Activated T-helper 9 cell treated with anti-CD3 and anti-CD28 coated beads, Interleukin-2, amount 50 U/mL, for 16 hours (primary cell): ENCODE measurements at regions not wholly inside any gene's neighbourhood (a gene's known extent, or its start where the extent isn't known, plus 50 kb on each side); places are given as distances from the start of the nearest gene placed in this dataset.

Experiments used
- DNase-seq: peaks from one replicate; pipeline ENCODE4 v3.0.0-alpha.2; 2020; ENCODE audit warnings: low read depth

GRCh38 chr13:105607016-105607415 lies 928.4 kb downstream of the EFNB2 start:
- no peak for DNase-seq

DNA sequence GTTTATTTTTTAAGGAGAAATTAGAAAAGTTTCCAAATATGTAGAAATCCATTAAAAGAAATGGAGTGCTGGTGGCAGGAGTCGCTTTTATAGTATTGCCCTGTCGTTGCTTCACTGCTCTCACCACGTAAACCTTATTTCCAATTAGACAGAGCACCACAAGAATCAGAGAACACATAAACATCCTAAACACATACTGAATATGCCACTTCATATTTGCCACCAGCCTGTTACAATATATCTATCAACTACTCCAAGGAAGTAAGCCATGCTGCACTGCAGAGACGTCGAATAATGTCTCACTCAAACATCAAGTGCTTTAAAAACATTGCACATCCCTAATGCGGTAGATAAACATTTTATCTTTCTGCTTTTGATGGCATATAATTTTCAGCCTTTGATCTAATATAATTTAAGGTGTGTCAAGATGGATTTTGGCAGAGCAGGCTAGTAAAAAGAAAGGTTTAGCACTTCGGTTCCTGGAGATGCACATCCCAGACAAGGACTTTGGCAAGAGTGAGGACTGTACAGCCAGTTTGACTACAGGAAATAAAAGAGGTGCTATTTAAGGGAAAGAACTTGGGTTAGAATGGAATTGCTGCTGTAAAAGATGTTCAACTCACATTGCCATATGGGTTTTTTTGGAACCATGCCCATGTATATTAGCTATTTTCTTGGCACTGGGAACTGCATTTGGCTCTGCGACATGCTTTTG lies 932.3 kb downstream of the EFNB2 start:
- no peak for DNase-seq

- DNase-seq = no peak
Measured at GRCh38 chr13:105599477-105600037, 935.9 kb downstream of the EFNB2 start.

- DNase-seq = no peak
Measured at GRCh38 chr13:105598529-105598928, 936.9 kb downstream of the EFNB2 start.

DNA sequence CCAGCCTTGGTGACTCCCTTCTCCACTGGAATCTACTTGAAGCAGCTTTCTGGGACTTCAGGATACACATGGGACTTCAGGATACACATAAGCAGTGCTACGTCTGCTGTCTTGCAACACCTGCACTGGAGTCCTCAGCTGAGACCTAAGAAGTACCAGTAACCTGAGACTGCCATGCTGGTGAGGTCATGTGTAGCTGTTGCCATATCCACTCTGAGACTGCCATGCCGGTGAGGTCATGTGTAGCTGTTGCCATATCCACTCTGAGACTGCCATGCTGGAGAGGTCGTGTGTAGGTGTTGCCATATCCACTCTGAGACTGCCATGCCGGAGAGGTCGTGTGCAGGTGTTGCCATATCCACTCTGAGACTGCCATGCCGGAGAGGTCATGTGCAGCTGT lies 937.9 kb downstream of the EFNB2 start:
- no peak for DNase-seq

- DNase-seq = no peak
Measured at GRCh38 chr13:105595471-105595870, 940.0 kb downstream of the EFNB2 start.

DNA sequence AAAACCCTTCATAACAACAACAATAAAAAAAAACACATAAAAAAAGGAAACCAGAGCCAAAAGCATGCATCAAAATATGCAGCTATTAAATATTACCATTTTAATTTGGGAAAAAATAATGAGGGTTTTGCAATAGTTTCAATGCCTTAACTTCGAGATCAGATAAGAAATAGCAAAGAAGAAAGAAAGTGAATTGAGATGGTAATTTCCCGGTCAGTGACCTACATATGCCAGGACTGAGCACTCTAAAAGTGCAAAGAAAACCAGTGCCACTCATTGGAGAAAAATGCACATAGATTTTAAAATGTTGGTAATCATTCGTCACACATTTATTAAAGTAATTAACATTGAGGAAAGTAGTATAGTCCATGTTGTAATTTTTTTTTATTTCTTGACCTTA lies 944.2 kb downstream of the EFNB2 start:
- no peak for DNase-seq

GRCh38 chr13:105587786-105588185 lies 947.7 kb downstream of the EFNB2 start:
- no peak for DNase-seq

DNA sequence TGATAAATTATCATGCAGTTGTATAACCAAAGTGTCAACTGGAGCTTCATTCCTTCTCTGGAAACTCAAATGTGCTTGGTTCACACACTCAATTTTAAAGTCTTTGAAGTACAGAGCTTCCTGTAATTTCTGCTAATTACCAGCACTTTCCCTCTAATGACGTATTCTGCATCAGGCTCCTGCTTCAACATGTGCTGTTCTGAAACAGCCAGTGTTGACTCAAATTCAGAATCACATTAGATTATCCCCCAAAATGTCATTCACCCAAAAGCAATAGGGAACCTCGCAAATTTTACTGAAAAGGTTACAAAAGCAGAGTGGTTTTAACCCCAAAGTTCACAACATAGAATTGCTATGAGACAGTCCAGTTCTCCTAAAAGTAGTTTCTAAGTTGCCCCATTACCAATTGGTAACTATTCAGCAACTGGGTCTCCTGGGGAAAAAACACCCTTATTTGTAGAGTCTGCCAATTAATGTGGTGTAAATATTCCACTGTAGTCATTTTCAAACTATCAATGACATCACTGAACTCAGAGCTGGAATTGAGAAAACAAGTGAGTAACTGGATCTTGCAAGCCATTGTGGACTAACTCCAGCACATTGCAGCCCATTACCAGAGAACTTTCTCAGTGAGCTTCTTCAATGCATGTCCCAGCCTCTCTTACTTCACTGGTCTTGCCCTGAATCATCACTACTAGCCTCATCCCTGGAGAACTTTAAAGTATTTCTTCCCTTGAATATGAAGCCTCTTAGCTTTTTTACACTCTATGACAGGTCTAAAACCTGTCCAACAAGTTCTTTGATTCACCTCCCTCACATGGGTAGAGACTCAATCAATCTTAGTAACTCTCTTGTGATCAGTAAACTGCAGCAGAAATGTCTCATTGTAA lies 955.4 kb downstream of the EFNB2 start:
- DNase-seq = no peak

- no peak for DNase-seq
Measured at GRCh38 chr13:105573136-105573535, 962.3 kb downstream of the EFNB2 start.

- DNase-seq = no peak
Measured at GRCh38 chr13:105572401-105572800, 963.1 kb downstream of the EFNB2 start.

GRCh38 chr13:105569816-105570215 lies 965.6 kb downstream of the EFNB2 start:
- DNase-seq = no peak

GRCh38 chr13:105567951-105568525 lies 967.4 kb downstream of the EFNB2 start:
- DNase-seq = no peak

- no peak for DNase-seq
Measured at GRCh38 chr13:105565136-105565727, 970.2 kb downstream of the EFNB2 start.

DNA sequence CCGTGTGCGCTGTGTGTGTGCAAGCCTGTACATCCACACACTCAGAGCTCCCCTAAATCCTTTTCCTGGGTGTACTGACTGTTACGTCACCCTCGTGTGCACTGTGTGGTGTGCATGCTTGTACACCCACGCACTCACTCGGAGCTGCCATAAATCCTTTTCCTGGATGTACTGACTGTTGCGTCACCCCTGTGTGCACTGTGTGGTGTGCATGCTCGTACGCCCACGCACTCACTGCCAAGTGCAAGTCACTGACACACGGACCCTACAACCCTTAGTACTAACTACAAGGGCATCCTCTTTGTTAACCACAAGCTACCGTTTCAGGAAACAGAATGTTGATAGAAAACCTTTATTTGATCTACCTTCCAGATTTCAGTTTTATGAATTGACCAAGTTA lies 983.4 kb downstream of the EFNB2 start:
- no peak for DNase-seq

DNA sequence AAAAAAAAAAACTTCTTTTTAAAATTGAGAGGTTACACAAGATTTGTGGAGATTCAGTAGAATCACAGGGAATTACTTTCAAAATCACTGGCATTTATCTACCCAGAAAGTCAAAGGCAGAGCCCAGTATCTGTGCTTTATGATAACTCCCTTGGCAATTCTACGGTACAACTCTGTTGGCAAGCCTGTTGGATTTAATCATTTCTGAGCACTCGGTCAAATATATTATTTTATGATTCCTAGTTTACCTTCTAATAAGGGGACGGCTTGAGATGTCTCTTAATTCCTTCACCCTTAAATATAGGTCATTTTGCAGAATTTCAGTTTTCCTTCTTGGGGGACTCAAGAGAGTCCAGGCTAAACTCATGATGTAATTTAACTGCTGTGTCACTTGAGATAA lies 987.6 kb downstream of the EFNB2 start:
- no peak for DNase-seq

GRCh38 chr13:105545811-105546210 lies 989.7 kb downstream of the EFNB2 start:
- DNase-seq = no peak

- DNase-seq = no peak
Measured at GRCh38 chr13:105543742-105544141, 991.7 kb downstream of the EFNB2 start.

DNA sequence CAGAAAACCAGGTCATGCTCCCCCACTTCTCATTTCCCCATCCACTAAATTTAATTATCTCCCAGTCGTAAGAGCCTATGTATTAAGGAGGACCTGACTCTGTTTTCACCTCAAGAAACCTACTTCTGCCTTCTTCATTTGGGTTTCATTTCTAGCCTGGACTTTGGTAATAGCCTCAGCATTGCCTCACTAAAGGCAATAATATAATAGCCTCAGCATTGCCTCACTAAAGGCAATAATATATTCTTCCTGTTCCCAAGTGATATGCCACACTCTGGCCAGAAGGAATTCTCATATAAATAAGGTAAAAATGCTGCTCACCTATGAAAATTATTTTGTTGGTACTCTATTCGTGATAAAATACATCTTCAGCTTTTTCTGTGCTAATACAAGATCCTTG lies 993.9 kb downstream of the EFNB2 start:
- no peak for DNase-seq

DNA sequence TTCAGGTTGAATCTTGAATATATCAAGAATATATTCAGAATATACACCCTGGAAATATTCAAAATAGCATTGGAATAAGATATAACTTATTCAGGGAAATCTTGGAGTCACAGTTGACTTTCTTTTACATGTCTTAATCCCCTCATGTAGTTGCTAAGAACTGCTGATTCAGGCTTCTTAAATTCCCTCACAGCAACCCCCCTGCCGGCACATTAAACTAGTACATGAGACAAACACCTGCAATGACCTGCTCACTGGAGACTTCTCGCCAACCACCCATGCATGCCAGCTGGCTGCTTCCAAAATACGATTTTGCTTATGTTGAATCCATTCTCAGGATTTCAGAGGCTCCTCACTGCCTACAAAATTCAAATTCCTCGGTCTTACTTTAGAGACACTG lies 997.1 kb downstream of the EFNB2 start:
- no peak for DNase-seq

- DNase-seq = no peak
Measured at GRCh38 chr13:105537113-105537512, 998.3 kb downstream of the EFNB2 start.

DNA sequence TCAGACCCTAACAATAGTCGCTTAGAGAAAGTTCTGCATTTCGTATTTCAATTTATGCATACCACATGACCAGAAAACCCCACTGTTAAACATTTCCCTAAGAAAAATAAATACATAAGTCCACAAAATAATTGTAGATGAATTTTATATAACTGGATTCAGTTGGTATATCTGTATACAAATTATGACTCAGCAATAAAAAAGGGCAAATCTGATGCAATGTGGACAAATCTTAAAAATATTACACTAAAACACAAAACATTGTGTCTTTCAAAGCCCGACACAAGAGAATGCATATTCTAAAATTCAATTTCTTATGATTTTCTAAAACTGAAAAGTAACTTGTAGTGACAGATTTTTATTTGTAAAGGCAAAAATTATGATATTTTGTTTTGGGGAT lies 1005.0 kb downstream of the EFNB2 start:
- DNase-seq = no peak
